HUES48 (cell line): ENCODE measurements at regions not wholly inside any gene's neighbourhood (a gene's known extent, or its start where the extent isn't known, plus 50 kb on each side); places are given as distances from the start of the nearest gene placed in this dataset.

Source experiments
- H3K27ac ChIP-seq: one replicate; pipeline ENCODE4 v1.7.0; 2013; ENCODE audit warnings: low read depth, low read length, inconsistent platforms
- H3K27me3 ChIP-seq: 2 replicates; pipeline ENCODE4 v1.6.1; 2013; ENCODE audit warnings: mild to moderate bottlenecking, low read length; ENCODE audit not compliant: control insufficient read depth, insufficient read depth
- H3K36me3 ChIP-seq: 2 replicates; pipeline ENCODE4 v1.6.1; 2013; ENCODE audit warnings: low read length; ENCODE audit not compliant: control insufficient read depth, insufficient read depth
- H3K4me1 ChIP-seq: 2 replicates; pipeline ENCODE4 v1.6.1; 2013; ENCODE audit warnings: mild to moderate bottlenecking, low read length; ENCODE audit not compliant: control insufficient read depth, insufficient read depth
- H3K4me3 ChIP-seq: 2 replicates; pipeline ENCODE4 v1.5.1; 2013; ENCODE audit warnings: mild to moderate bottlenecking, low read depth, low read length
- H3K9ac ChIP-seq: 2 replicates; pipeline ENCODE4 v1.6.1; 2013; ENCODE audit warnings: mild to moderate bottlenecking, low read depth, low read length, moderate library complexity
- H3K9me3 ChIP-seq: 2 replicates; pipeline ENCODE4 v1.6.1; 2013; ENCODE audit warnings: low read length; ENCODE audit not compliant: control insufficient read depth, insufficient read depth

- H3K36me3 ChIP-seq = peaks cover 18% of the 10 kb centered on the region
- peaks cover 44% of the 10 kb centered on the region for H3K4me1 ChIP-seq
- no peaks in the 10 kb centered on the region for H3K27me3 ChIP-seq
- no peak overlapping the region for H3K27ac ChIP-seq
- H3K9me3 ChIP-seq = no peaks in the 10 kb centered on the region
- H3K9ac ChIP-seq = no peak overlapping the region
- no peak overlapping the region for H3K4me3 ChIP-seq
These were observed 76.4 kb upstream of the MACF1 start for GRCh38 chr1:39128126-39128525.

DNA sequence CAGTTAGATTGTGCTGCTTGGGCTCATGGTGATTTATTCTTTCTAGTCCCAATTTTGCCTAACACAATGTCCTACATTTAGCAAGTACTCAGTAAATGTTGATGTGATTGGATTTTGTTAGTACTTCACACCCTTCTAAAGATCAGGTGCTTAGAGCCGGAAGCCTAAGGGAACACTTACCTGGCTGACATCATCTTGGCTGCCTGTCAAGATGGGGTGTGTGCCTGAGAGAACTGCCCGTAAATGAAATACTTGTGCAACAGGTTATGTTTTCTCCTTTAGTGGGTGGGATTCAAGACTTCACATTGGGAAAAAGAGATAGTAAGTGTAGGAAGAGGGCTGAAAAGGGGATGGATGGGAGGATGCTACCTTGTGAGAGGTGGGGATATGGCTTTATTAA is 75.5 kb upstream of the MACF1 start:
- Histone ChIP-seq H3K4me3 (no peak overlapping the region), H3K27me3 (no peaks in the 10 kb centered on the region), H3K9me3 (no peaks in the 10 kb centered on the region), H3K4me1 (peaks cover 51% of the 10 kb centered on the region), H3K27ac (no peak overlapping the region), H3K36me3 (peaks cover 18% of the 10 kb centered on the region), H3K9ac (no peak overlapping the region)

DNA sequence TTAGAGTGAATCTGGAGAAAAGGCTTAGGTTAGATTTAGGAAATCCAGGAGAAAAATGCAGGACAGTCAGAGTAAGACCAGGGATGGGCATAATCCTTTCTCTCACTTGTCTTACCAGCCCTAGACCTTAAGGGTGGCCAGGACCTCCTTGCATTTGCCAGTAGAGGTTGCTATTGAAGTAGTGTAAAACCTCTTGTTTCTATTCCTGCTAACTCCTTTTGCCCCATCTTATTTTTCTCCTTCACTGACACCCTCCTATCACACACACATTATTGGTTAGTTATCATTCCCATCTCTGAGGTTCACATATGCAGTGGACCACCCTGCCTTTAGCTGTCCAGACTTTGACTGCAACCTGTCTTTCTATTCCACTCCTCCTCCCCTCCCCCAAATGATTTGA is 75.0 kb upstream of the MACF1 start:
- H3K9ac ChIP-seq = no peak overlapping the region
- no peaks in the 10 kb centered on the region for H3K27me3 ChIP-seq
- no peak overlapping the region; the same call in 1 of the 2 replicates for H3K4me3 ChIP-seq
- peak overlapping the region; percentile 36 for H3K27ac ChIP-seq
- no peaks in the 10 kb centered on the region for H3K9me3 ChIP-seq
- peaks cover 51% of the 10 kb centered on the region for H3K4me1 ChIP-seq
- peaks cover 13% of the 10 kb centered on the region for H3K36me3 ChIP-seq

- Histone ChIP-seq H3K36me3 (peaks cover 7% of the 10 kb centered on the region), H3K4me3 (no peak overlapping the region), H3K27me3 (no peaks in the 10 kb centered on the region), H3K9ac (no peak overlapping the region), H3K27ac (peak overlapping the region; percentile 36), H3K9me3 (no peaks in the 10 kb centered on the region), H3K4me1 (peaks cover 51% of the 10 kb centered on the region)
These were observed 74.2 kb upstream of the MACF1 start for GRCh38 chr1:39130325-39130724.

DNA sequence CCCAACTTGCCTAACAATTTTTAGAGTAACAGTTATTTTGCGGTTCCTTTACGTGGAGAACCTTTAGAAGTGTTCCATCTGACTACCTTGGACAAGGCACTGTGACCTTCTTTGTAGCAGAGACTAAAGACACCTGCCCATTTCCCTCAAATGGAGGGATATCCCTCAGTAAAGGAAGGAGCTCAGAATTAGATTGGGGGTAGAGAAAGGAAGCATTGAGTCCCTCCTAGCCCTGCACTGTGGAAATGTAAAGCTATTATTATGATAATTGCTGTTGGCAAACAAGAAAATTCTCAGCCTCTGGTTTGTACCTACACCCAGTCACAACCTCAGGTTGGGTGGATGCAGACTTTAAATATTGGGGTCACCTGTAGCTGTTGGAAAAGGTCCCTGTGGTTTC is 72.6 kb upstream of the MACF1 start:
- Histone ChIP-seq H3K27ac (peak overlapping the region; percentile 99), H3K4me1 (peaks cover 58% of the 10 kb centered on the region), H3K9ac (peak overlapping the region; percentile 57; the same call in 1 of the 2 replicates), H3K27me3 (no peaks in the 10 kb centered on the region), H3K9me3 (no peaks in the 10 kb centered on the region), H3K36me3 (no peaks in the 10 kb centered on the region; the same call in 1 of the 2 replicates), H3K4me3 (peak overlapping the region; percentile 15; the same call in 1 of the 2 replicates)

DNA sequence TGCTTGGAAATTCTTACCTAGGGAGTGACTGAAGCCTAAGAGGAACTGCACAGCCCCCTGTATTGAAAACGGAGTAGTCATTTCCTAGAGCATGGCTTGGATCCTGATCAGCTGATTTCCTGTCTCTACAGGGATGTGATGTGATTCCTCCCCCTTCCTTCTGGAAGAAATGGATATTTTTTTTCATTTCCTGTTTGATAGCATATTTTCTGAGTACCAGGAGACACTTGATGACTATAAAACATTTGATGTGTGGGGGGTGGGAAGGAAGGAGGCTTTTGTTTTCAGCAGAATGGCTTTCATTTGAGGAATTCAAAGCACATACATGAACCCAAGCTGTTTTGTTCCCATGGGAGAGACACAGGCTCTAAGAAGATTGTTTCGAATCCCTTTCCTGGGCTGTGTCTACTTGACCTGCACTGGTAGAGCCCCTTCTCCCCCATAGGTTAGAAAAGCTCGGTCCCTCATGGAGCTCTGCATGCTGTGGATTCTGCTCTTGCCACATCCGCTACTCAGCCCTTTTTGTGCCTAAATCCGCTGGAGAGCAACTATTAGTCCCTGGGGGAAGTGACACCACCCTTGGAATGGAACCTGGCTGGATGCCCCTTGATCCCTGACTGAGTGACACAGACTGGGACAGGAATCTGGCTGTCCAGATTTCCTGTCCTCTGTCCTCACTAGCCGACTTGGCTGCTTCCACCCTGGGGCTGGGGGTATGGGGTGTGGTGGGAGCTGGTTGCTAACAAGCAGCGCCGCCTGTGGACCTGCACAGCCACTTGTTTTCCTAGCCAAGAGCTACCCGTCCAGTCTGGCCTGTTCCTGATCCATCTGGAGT is 71.8 kb upstream of the MACF1 start:
- no peaks in the 10 kb centered on the region; the same call in 1 of the 2 replicates for H3K36me3 ChIP-seq
- no peaks in the 10 kb centered on the region for H3K9me3 ChIP-seq
- peaks cover 58% of the 10 kb centered on the region for H3K4me1 ChIP-seq
- no peaks in the 10 kb centered on the region for H3K27me3 ChIP-seq
- H3K4me3 ChIP-seq = peak overlapping the region; percentile 15; the same call in 1 of the 2 replicates
- H3K9ac ChIP-seq = peak overlapping the region; percentile 57
- H3K27ac ChIP-seq = peak overlapping the region; percentile 99

DNA sequence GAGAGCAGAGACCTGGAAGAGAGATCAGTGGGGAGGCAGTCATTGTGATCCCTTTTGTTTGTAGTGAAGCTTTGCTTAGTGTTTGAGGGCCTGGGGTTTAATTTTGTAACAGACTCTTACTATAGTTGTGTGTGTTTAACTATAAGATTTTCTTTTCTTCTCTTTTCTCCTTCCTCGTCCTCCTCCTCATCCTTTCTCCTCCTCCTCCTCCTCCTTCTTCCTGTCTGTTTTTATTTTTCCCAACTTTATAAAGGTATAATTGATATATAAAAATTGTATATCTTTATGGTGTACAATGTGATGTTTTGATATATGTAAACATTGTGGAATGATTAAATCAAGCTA is 71.2 kb upstream of the MACF1 start:
- H3K27ac ChIP-seq = peak overlapping the region; percentile 99

DNA sequence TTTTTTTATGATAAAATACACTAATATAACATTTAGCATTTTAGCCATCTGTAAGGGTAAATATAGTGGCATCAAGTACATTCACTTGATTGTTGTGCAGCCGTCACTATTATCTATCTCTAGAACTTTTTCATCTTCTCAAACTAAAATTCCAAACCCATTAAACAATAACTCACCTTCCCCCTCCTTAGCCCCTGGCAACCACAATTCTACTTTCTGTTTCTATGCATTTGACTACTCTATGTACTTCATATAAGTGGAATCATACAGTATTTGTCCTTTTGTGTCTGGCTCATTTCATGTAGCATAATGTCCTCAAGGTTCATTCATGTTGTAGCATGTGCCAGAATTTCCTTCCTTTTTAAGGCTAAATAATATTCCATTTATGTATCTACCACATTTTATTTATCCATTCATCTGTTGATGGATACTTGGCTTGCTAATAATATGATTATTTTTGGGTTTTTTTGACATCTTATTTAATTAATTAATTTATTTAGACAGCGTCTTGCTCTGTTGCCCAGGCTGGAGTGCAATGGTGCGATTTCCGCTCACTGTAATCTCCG is 69.6 kb upstream of the MACF1 start:
- Histone ChIP-seq H3K4me1 (peaks cover 44% of the 10 kb centered on the region), H3K4me3 (no peak overlapping the region), H3K9me3 (no peaks in the 10 kb centered on the region), H3K27ac (no peak overlapping the region), H3K27me3 (no peaks in the 10 kb centered on the region), H3K9ac (no peak overlapping the region), H3K36me3 (no peaks in the 10 kb centered on the region)

More for the DNA sequence above, 71.2 kb upstream of the MACF1 start:
- Histone ChIP-seq H3K4me3 (peak overlapping the region; percentile 35; the same call in 1 of the 2 replicates), H3K27me3 (no peaks in the 10 kb centered on the region), H3K36me3 (no peaks in the 10 kb centered on the region), H3K9me3 (no peaks in the 10 kb centered on the region), H3K4me1 (peaks cover 58% of the 10 kb centered on the region), H3K9ac (0 out of 2 replicates have a peak overlapping the region, but pooled peaks have one; percentile 6)

- Histone ChIP-seq H3K27ac (no peak overlapping the region), H3K4me3 (no peak overlapping the region), H3K9ac (no peak overlapping the region), H3K27me3 (no peaks in the 10 kb centered on the region), H3K9me3 (no peaks in the 10 kb centered on the region), H3K4me1 (peaks cover 37% of the 10 kb centered on the region), H3K36me3 (no peaks in the 10 kb centered on the region)
These were observed 67.9 kb upstream of the MACF1 start for GRCh38 chr1:39136638-39137037.

GRCh38 chr1:39139723-39140360 is 64.7 kb upstream of the MACF1 start:
- H3K36me3 ChIP-seq = no peaks in the 10 kb centered on the region; the same call in 1 of the 2 replicates
- peaks cover 34% of the 10 kb centered on the region for H3K4me1 ChIP-seq
- no peak overlapping the region for H3K4me3 ChIP-seq
- H3K27ac ChIP-seq = no peak overlapping the region
- H3K9me3 ChIP-seq = no peaks in the 10 kb centered on the region
- no peaks in the 10 kb centered on the region for H3K27me3 ChIP-seq
- H3K9ac ChIP-seq = no peak overlapping the region

GRCh38 chr1:39141925-39142324 is 62.6 kb upstream of the MACF1 start:
- Histone ChIP-seq H3K4me3 (no peak overlapping the region), H3K9me3 (no peaks in the 10 kb centered on the region), H3K4me1 (peaks cover 28% of the 10 kb centered on the region), H3K9ac (peak overlapping the region; percentile 24; the same call in 1 of the 2 replicates), H3K36me3 (no peaks in the 10 kb centered on the region; the same call in 1 of the 2 replicates), H3K27ac (peak overlapping the region; percentile 80), H3K27me3 (no peaks in the 10 kb centered on the region)
